ENCODE measurements at regions not wholly inside any gene's neighbourhood (a gene's known extent, or its start where the extent isn't known, plus 50 kb on each side); places are given as distances from the start of the nearest gene placed in this dataset.

- no peaks in the 10 kb centered on the region for H3K36me3 ChIP-seq (ENCODE audit: insufficient read depth, low read length)
- H2AFZ ChIP-seq (ENCODE audit: low read depth, low read length), result no peak overlapping the region
- no peak overlapping the region for H3K4me2 ChIP-seq (ENCODE audit: low read length)
- no peak overlapping the region for H3K4me3 ChIP-seq (ENCODE audit: low read length)
- no peaks in the 10 kb centered on the region for H3F3A ChIP-seq (ENCODE audit: insufficient read depth, low read length, poor library complexity, severe bottlenecking)
- H3K79me2 ChIP-seq (replicated peaks; ENCODE audit: insufficient read depth, low read length), result no peaks in the 10 kb centered on the region
- H4K20me1 ChIP-seq (ENCODE audit: insufficient read depth), result no peaks in the 10 kb centered on the region
- no peaks in the 10 kb centered on the region for H3K9me2 ChIP-seq (ENCODE audit: insufficient read depth, low read length)
- TF ChIP-seq SMC3 (conservative IDR thresholded peaks at IDR 0.05; ENCODE audit: poor library complexity) (no peak), EZH2 (IDR thresholded peaks at IDR 0.05; ENCODE audit: borderline replicate concordance, insufficient read depth, low read length, poor library complexity, severe bottlenecking) (no peak), EP300 (conservative IDR thresholded peaks at IDR 0.05; ENCODE audit: poor library complexity, severe bottlenecking) (no peak), MXI1 (conservative IDR thresholded peaks at IDR 0.05; ENCODE audit: poor library complexity, severe bottlenecking) (no peak), POLR2AphosphoS5 (IDR thresholded peaks at IDR 0.05) (no peak), REST (IDR thresholded peaks at IDR 0.05; ENCODE audit: borderline replicate concordance) (no peak), RAD21 (conservative IDR thresholded peaks at IDR 0.05) (no peak), TAF1 (IDR thresholded peaks at IDR 0.05; ENCODE audit: low read depth) (no peak)
- TF ChIP-seq, protein P1, sequence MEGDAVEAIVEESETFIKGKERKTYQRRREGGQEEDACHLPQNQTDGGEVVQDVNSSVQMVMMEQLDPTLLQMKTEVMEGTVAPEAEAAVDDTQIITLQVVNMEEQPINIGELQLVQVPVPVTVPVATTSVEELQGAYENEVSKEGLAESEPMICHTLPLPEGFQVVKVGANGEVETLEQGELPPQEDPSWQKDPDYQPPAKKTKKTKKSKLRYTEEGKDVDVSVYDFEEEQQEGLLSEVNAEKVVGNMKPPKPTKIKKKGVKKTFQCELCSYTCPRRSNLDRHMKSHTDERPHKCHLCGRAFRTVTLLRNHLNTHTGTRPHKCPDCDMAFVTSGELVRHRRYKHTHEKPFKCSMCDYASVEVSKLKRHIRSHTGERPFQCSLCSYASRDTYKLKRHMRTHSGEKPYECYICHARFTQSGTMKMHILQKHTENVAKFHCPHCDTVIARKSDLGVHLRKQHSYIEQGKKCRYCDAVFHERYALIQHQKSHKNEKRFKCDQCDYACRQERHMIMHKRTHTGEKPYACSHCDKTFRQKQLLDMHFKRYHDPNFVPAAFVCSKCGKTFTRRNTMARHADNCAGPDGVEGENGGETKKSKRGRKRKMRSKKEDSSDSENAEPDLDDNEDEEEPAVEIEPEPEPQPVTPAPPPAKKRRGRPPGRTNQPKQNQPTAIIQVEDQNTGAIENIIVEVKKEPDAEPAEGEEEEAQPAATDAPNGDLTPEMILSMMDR (IDR thresholded peaks at IDR 0.05; ENCODE audit: poor library complexity, severe bottlenecking), result no peak
- no peaks in the 10 kb centered on the region for H3K9me3 ChIP-seq (ENCODE audit: low read length)
- H3K27ac ChIP-seq (ENCODE audit: low read length), result no peak overlapping the region
- H3K9ac ChIP-seq (ENCODE audit: low read length), result no peak overlapping the region
- H3K27me3 ChIP-seq (ENCODE audit: insufficient read depth, low read depth, low read length), result no peaks in the 10 kb centered on the region
Measured at GRCh38 chr2:15802657-15803542, 137.4 kb upstream of the MYCN start.

GRCh38 chr2:15803543-15804245, 136.7 kb upstream of the MYCN start:
- Histone ChIP-seq H3K27ac (ENCODE audit: low read length) (no peak overlapping the region), H3K9me3 (ENCODE audit: low read length) (no peaks in the 10 kb centered on the region), H3K9me2 (ENCODE audit: insufficient read depth, low read length) (no peaks in the 10 kb centered on the region), H3K9ac (ENCODE audit: low read length) (no peak overlapping the region), H3K27me3 (ENCODE audit: insufficient read depth, low read depth, low read length) (no peaks in the 10 kb centered on the region), H3K4me2 (ENCODE audit: low read length) (no peak overlapping the region), H3K79me2 (replicated peaks; ENCODE audit: insufficient read depth, low read length) (no peaks in the 10 kb centered on the region), H4K20me1 (ENCODE audit: insufficient read depth) (no peaks in the 10 kb centered on the region), H2AFZ (ENCODE audit: low read depth, low read length) (no peak overlapping the region), H3K4me3 (ENCODE audit: low read length) (no peak overlapping the region), H3F3A (ENCODE audit: insufficient read depth, low read length, poor library complexity, severe bottlenecking) (no peaks in the 10 kb centered on the region), H3K36me3 (ENCODE audit: insufficient read depth, low read length) (no peaks in the 10 kb centered on the region)
- TF ChIP-seq TAF1 (IDR thresholded peaks at IDR 0.05; ENCODE audit: low read depth) (no peak), SMC3 (conservative IDR thresholded peaks at IDR 0.05; ENCODE audit: poor library complexity) (no peak), EZH2 (IDR thresholded peaks at IDR 0.05; ENCODE audit: borderline replicate concordance, insufficient read depth, low read length, poor library complexity, severe bottlenecking) (no peak), RAD21 (conservative IDR thresholded peaks at IDR 0.05) (no peak), POLR2AphosphoS5 (IDR thresholded peaks at IDR 0.05) (no peak), MXI1 (conservative IDR thresholded peaks at IDR 0.05; ENCODE audit: poor library complexity, severe bottlenecking) (no peak), EP300 (conservative IDR thresholded peaks at IDR 0.05; ENCODE audit: poor library complexity, severe bottlenecking) (no peak), REST (IDR thresholded peaks at IDR 0.05; ENCODE audit: borderline replicate concordance) (no peak)
- TF ChIP-seq, protein P1 (IDR thresholded peaks at IDR 0.05; ENCODE audit: poor library complexity, severe bottlenecking), result no peak
